Right renal pelvis (tissue), 4 donors: ENCODE measurements at regions not wholly inside any gene's neighbourhood (a gene's known extent, or its start where the extent isn't known, plus 50 kb on each side); places are given as distances from the start of the nearest gene placed in this dataset.
A peak's percentile ranks its signal among the peaks of the same experiment; 100 is the strongest.
"Not testable (repeated sequence)": the region's sequence is repeated elsewhere in the genome, so short reads cannot be mapped to it uniquely, and the experiment has no call there.

Source experiments
- DNase-seq, 4 donors: peaks; one replicate each; pipeline ENCODE4 v3.0.0-alpha.2; 2013; ENCODE audit warnings: low read depth in 4 of 4, low spot score in 3 of 4, missing footprints in 1 of 4

GRCh38 chr5:117599811-117600210 lies 1025.2 kb upstream of the SEMA6A start:
- DNase-seq: not testable (repeated sequence)

GRCh38 chr5:117594166-117594565 lies 1019.5 kb upstream of the SEMA6A start:
- no peak for DNase-seq

- peak in 3 of 4 donors; percentile 10 to 18 (median 11) for DNase-seq
Observed at GRCh38 chr5:117590944-117591343, 1016.3 kb upstream of the SEMA6A start.

GRCh38 chr5:117588611-117589010 lies 1014.0 kb upstream of the SEMA6A start:
- DNase-seq: no peak

GRCh38 chr5:117587111-117587510 lies 1012.5 kb upstream of the SEMA6A start:
- DNase-seq: no peak

- no peak for DNase-seq
Observed at GRCh38 chr5:117568622-117569021, 994.0 kb upstream of the SEMA6A start.

- DNase-seq: no peak
Observed at GRCh38 chr5:117568126-117568525, 993.5 kb upstream of the SEMA6A start.

- no peak for DNase-seq
Observed at GRCh38 chr5:117562647-117563046, 988.0 kb upstream of the SEMA6A start.

- DNase-seq: no peak
Observed at GRCh38 chr5:117561531-117561930, 986.9 kb upstream of the SEMA6A start.

GRCh38 chr5:117559005-117559844 lies 984.6 kb upstream of the SEMA6A start:
- no peak for DNase-seq

- no peak for DNase-seq
Observed at GRCh38 chr5:117551236-117551635, 976.6 kb upstream of the SEMA6A start.

- no peak for DNase-seq
Observed at GRCh38 chr5:117547192-117547591, 972.6 kb upstream of the SEMA6A start.

- DNase-seq: no peak
Observed at GRCh38 chr5:117539692-117540091, 965.1 kb upstream of the SEMA6A start.

GRCh38 chr5:117533792-117534191 lies 959.2 kb upstream of the SEMA6A start:
- no peak for DNase-seq

- DNase-seq: not testable (repeated sequence)
Observed at GRCh38 chr5:117533051-117533670, 958.5 kb upstream of the SEMA6A start.

GRCh38 chr5:117519957-117520500 lies 945.4 kb upstream of the SEMA6A start:
- no peak for DNase-seq

- DNase-seq: no peak
Observed at GRCh38 chr5:117504305-117504704, 929.7 kb upstream of the SEMA6A start.

GRCh38 chr5:117497601-117498000 lies 923.0 kb upstream of the SEMA6A start:
- no peak for DNase-seq

- no peak for DNase-seq
Observed at GRCh38 chr5:117496801-117497200, 922.2 kb upstream of the SEMA6A start.

GRCh38 chr5:117494188-117494587 lies 919.6 kb upstream of the SEMA6A start:
- DNase-seq: no peak

GRCh38 chr5:117488976-117489500 lies 914.4 kb upstream of the SEMA6A start:
- DNase-seq: no peak

GRCh38 chr5:117487556-117487955 lies 912.9 kb upstream of the SEMA6A start:
- DNase-seq: no peak
